Hepatocyte (in vitro differentiated cells): ENCODE measurements at regions not wholly inside any gene's neighbourhood (a gene's known extent, or its start where the extent isn't known, plus 50 kb on each side); places are given as distances from the start of the nearest gene placed in this dataset.
"Not testable (repeated sequence)": the region's sequence is repeated elsewhere in the genome, so short reads cannot be mapped to it uniquely, and the experiment has no call there.

ENCODE experiments used
- DNase-seq: peaks from one replicate; pipeline ENCODE4 v3.0.0-alpha.2; 2016; ENCODE audit warnings: low spot score
- H2AFZ ChIP-seq: fragments of 200-600 bp; sonication (generic); 2 replicates; pipeline ENCODE4 v1.6.0; 2016; ENCODE audit warnings: antibody characterized with exemption, mild to moderate bottlenecking
- H3K27ac ChIP-seq: fragments of 200-600 bp; sonication (generic); 2 replicates; pipeline ENCODE4 v1.5.1; 2016; ENCODE audit warnings: mild to moderate bottlenecking
- H3K27me3 ChIP-seq: fragments of 200-600 bp; sonication (generic); 2 replicates; pipeline ENCODE4 v1.6.1; 2016
- H3K36me3 ChIP-seq: fragments of 200-600 bp; sonication (generic); replicated peaks from 2 replicates; pipeline ENCODE4 v1.5.1; 2016; ENCODE audit warnings: low read depth; ENCODE audit not compliant: insufficient read depth
- H3K4me1 ChIP-seq: fragments of 200-600 bp; sonication (generic); 2 replicates; pipeline ENCODE4 v1.5.1; 2016; ENCODE audit warnings: mild to moderate bottlenecking, moderate library complexity; ENCODE audit not compliant: insufficient read depth
- H3K4me2 ChIP-seq: fragments of 200-600 bp; sonication (generic); 2 replicates; pipeline ENCODE4 v1.6.0; 2016
- H3K4me3 ChIP-seq: fragments of 200-600 bp; sonication (generic); 2 replicates; pipeline ENCODE4 v1.5.1; 2016; ENCODE audit warnings: mild to moderate bottlenecking
- H3K79me2 ChIP-seq: fragments of 200-600 bp; sonication (generic); 2 replicates; pipeline ENCODE4 v1.6.0; 2017; ENCODE audit warnings: mild to moderate bottlenecking
- H3K9me2 ChIP-seq: fragments of 200-600 bp; sonication (generic); replicated peaks from 2 replicates; pipeline ENCODE4 v1.6.0; 2017; ENCODE audit warnings: mild to moderate bottlenecking; ENCODE audit not compliant: insufficient read depth
- H3K9me3 ChIP-seq: fragments of 200-600 bp; sonication (generic); 2 replicates; pipeline ENCODE4 v1.5.1; 2016; ENCODE audit warnings: low read depth, mild to moderate bottlenecking
- H4K20me1 ChIP-seq: fragments of 200-600 bp; sonication (generic); 2 replicates; pipeline ENCODE4 v1.6.0; 2016; ENCODE audit warnings: mild to moderate bottlenecking; ENCODE audit not compliant: insufficient read depth, poor library complexity, severe bottlenecking
- EZH2 ChIP-seq: fragments of 200-600 bp; sonication (generic); IDR thresholded peaks from 2 replicates; pipeline ENCODE4 v1.6.1; 2016; ENCODE audit warnings: antibody characterized with exemption, mild to moderate bottlenecking, borderline replicate concordance
- EZH2phosphoT487 ChIP-seq: fragments of 200-600 bp; sonication (generic); IDR thresholded peaks from one replicate; pipeline ENCODE4 v1.6.1; 2018; ENCODE audit warnings: antibody characterized with exemption, mild to moderate bottlenecking, low read depth, moderate library complexity; ENCODE audit not compliant: unreplicated experiment, severe bottlenecking
- WGBS: methylation state at CpG from one replicate; pipeline ENCODE4 v1.1.6; 2016; ENCODE audit warnings: low lambda C conversion rate; ENCODE audit errors: missing lambda C conversion rate; 5-methylcytosine and 5-hydroxymethylcytosine counted together
- TF ChIP-seq, protein P1 (sequence below): fragments of 200-600 bp; sonication (generic); IDR thresholded peaks from 2 replicates; pipeline ENCODE4 v1.5.1; 2016; ENCODE audit warnings: antibody characterized with exemption, mild to moderate bottlenecking; ENCODE audit not compliant: poor library complexity

DNA sequence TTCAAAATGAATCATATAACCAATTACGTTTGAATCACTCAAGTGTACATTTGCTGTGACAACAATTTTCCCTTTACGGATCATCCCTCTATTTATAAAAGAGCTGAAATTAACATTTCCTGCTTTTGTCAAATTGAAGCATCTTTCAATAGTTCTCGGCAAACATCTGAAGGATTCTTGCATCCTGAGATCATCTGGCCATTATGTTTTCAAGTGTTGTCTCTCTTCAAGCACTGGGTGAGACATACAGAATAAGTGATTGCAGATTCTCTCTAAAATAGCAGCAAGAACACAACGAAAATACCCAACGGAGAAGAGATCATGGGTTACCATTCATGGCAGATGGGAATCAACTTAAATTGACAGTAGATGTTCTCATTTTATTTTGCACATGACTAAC, 283.4 kb upstream of the GRAMD2B start:
- 26% methylated on average over 5 of the region's 5 CpGs for whole genome bisulfite sequencing
- no peak for DNase-seq
- H2AFZ ChIP-seq, result no peak overlapping the region
- peaks cover 9% of the 10 kb centered on the region for H3K4me1 ChIP-seq
- H3K4me3 ChIP-seq, result no peak overlapping the region
- H3K79me2 ChIP-seq, result no peaks in the 10 kb centered on the region
- H4K20me1 ChIP-seq, result no peaks in the 10 kb centered on the region
- H3K36me3 ChIP-seq, result no peaks in the 10 kb centered on the region
- TF ChIP-seq EZH2, result no peak
- TF ChIP-seq EZH2phosphoT487, result no peak
- no peaks in the 10 kb centered on the region for H3K9me2 ChIP-seq
- no peak overlapping the region for H3K4me2 ChIP-seq
- H3K9me3 ChIP-seq, result no peaks in the 10 kb centered on the region
- no peaks in the 10 kb centered on the region for H3K27me3 ChIP-seq
- H3K27ac ChIP-seq, result no peak overlapping the region

DNA sequence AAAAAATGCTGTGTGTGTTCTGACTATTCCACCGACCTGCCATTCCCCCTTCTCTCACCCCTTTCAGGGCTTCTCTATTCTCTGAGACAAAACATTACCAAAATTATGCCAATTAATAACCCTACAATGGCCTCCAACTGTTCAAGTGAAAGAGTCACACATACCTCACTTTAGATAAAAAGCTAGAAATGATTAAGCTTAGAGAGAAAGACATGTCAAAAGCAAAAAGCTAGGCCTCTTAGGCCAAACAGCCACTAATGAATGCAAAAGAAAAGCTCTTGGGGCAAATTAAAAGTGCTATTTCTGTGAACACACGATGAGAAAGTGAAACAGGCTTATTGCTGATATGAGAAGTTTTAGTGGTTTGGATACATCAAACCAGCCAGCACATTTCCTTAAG, 279.6 kb upstream of the GRAMD2B start:
- no peaks in the 10 kb centered on the region for H3K36me3 ChIP-seq
- H3K9me3 ChIP-seq, result no peaks in the 10 kb centered on the region
- no peak for DNase-seq
- TF ChIP-seq EZH2 (no peak), EZH2phosphoT487 (no peak)
- TF ChIP-seq, protein P1, sequence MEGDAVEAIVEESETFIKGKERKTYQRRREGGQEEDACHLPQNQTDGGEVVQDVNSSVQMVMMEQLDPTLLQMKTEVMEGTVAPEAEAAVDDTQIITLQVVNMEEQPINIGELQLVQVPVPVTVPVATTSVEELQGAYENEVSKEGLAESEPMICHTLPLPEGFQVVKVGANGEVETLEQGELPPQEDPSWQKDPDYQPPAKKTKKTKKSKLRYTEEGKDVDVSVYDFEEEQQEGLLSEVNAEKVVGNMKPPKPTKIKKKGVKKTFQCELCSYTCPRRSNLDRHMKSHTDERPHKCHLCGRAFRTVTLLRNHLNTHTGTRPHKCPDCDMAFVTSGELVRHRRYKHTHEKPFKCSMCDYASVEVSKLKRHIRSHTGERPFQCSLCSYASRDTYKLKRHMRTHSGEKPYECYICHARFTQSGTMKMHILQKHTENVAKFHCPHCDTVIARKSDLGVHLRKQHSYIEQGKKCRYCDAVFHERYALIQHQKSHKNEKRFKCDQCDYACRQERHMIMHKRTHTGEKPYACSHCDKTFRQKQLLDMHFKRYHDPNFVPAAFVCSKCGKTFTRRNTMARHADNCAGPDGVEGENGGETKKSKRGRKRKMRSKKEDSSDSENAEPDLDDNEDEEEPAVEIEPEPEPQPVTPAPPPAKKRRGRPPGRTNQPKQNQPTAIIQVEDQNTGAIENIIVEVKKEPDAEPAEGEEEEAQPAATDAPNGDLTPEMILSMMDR, result no peak
- no peaks in the 10 kb centered on the region for H3K4me1 ChIP-seq
- no peaks in the 10 kb centered on the region for H3K27me3 ChIP-seq
- no peaks in the 10 kb centered on the region for H3K79me2 ChIP-seq
- no peak overlapping the region for H3K4me2 ChIP-seq
- no peaks in the 10 kb centered on the region for H4K20me1 ChIP-seq
- no peaks in the 10 kb centered on the region for H3K9me2 ChIP-seq
- 80% methylated on average over 2 of the region's 2 CpGs for WGBS
- no peak overlapping the region for H3K27ac ChIP-seq
- H2AFZ ChIP-seq, result no peak overlapping the region
- H3K4me3 ChIP-seq, result no peak overlapping the region

DNA sequence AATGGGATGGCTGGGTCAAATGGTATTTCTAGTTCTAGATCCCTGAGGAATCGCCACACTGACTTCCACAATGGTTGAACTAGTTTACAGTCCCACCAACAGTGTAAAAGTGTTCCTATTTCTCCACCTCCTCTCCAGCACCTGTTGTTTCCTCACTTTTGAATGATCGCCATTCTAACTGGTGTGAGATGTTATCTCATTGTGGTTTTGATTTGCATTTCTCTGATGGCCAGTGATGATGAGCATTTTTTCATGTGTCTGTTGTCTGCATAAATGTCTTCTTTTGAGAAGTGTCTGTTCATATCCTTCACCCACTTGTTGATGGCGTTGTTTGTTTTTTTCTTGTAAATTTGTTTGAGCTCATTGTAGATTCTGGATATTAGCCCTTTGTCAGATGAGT, 272.9 kb upstream of the GRAMD2B start:
- not testable (repeated sequence) for H3K9me3 ChIP-seq, H3K36me3 ChIP-seq, H3K27ac ChIP-seq, H3K4me1 ChIP-seq, H3K79me2 ChIP-seq, DNase-seq, H3K27me3 ChIP-seq, H4K20me1 ChIP-seq, H2AFZ ChIP-seq, H3K4me2 ChIP-seq, H3K9me2 ChIP-seq, H3K4me3 ChIP-seq
- 88% methylated on average over 3 of the region's 3 CpGs for WGBS

DNA sequence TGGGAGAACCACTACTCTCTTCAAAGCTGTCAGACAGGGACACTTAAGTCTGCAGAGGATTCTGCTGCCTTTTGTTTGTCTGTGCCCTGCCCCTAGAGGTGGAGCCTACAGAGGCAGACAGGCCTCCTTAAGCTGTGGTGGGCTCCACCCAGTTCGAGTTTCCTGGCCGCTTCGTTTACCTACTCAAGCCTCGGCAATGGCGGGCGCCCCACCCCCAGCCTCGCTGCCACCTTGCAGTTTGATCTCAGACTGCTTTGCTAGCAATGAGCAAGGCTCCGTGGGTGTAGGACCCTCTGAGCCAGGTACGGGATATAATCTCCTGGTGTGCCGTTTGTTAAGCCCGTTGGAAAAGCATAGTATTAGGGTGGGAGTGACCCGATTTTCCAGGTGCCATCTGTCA, 267.9 kb upstream of the GRAMD2B start:
- not testable (repeated sequence) for H2AFZ ChIP-seq, H3K9me3 ChIP-seq, H3K4me1 ChIP-seq, DNase-seq, H3K4me2 ChIP-seq, H3K9me2 ChIP-seq, H3K36me3 ChIP-seq, H3K27ac ChIP-seq, H3K79me2 ChIP-seq, H3K27me3 ChIP-seq, H3K4me3 ChIP-seq, H4K20me1 ChIP-seq
- WGBS, result 94% methylated on average over 12 of the region's 12 CpGs

DNA sequence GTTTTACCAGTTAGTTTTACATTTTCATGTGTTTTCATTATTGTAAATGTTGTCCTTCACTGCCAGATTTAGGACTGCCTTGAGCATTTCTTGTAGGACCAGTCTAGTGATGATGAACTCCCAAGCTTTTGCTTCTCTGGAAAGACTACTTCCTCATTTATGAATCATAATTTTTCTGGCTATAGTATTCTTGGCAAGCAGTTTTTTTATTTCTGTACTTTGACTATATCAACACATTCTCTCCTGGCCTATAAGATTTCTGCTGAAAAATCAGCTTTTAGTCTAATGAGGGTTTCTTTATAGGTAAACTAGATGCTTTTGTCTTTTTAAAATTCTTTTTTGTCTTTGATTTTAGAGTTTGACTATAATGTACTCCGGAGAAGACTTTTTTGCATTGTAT, 256.8 kb upstream of the GRAMD2B start:
- TF ChIP-seq, protein P1, result no peak
- TF ChIP-seq EZH2 (no peak), EZH2phosphoT487 (no peak)
- no peak overlapping the region for H3K4me3 ChIP-seq
- H3K9me3 ChIP-seq, result peaks cover 7% of the 10 kb centered on the region
- H3K36me3 ChIP-seq, result no peaks in the 10 kb centered on the region
- H4K20me1 ChIP-seq, result no peaks in the 10 kb centered on the region
- H2AFZ ChIP-seq, result no peak overlapping the region
- H3K9me2 ChIP-seq, result no peaks in the 10 kb centered on the region
- H3K4me2 ChIP-seq, result no peak overlapping the region
- H3K4me1 ChIP-seq, result no peaks in the 10 kb centered on the region
- WGBS, result 97% methylated on average over 1 of the region's 1 CpG
- no peaks in the 10 kb centered on the region for H3K27me3 ChIP-seq
- DNase-seq, result no peak
- no peak overlapping the region for H3K27ac ChIP-seq
- H3K79me2 ChIP-seq, result no peaks in the 10 kb centered on the region
